T-helper 1 cell treated with Interleukin-12 subunit alpha and Interleukin-12 subunit beta and Interleukin-4 antibody, amounts not matched to agents 30 μg/mL and 1 μg/mL, for 36 hours (primary cell): ENCODE measurements at regions not wholly inside any gene's neighbourhood (a gene's known extent, or its start where the extent isn't known, plus 50 kb on each side); places are given as distances from the start of the nearest gene placed in this dataset.

Experiments
- H3K27ac Mint-ChIP-seq: one replicate; pipeline ENCODE4 v1.8.0; 2021; ENCODE audit warnings: mild to moderate bottlenecking, mixed read lengths
- H3K27me3 Mint-ChIP-seq: one replicate; pipeline ENCODE4 v1.8.0; 2021; ENCODE audit warnings: low read depth, mixed read lengths
- H3K36me3 Mint-ChIP-seq: one replicate; pipeline ENCODE4 v1.8.0; 2021; ENCODE audit warnings: low read depth, mixed read lengths
- H3K4me1 Mint-ChIP-seq: one replicate; pipeline ENCODE4 v1.8.0; 2021; ENCODE audit warnings: low read depth, mixed read lengths
- H3K4me3 Mint-ChIP-seq: one replicate; pipeline ENCODE4 v1.8.0; 2021; ENCODE audit warnings: mild to moderate bottlenecking, moderate library complexity, mixed read lengths
- H3K9me3 Mint-ChIP-seq: one replicate; pipeline ENCODE4 v1.8.0; 2021; ENCODE audit warnings: mixed read lengths

GRCh38 chr20:12012241-12013222, 94.8 kb downstream of the BTBD3 start:
- Mint-ChIP-seq H3K27me3 (no peaks in the 10 kb centered on the region), H3K27ac (no peak overlapping the region), H3K4me1 (no peaks in the 10 kb centered on the region), H3K4me3 (no peak overlapping the region), H3K36me3 (no peaks in the 10 kb centered on the region), H3K9me3 (no peaks in the 10 kb centered on the region)

- H3K4me3 Mint-ChIP-seq, result no peak overlapping the region
- H3K4me1 Mint-ChIP-seq, result no peaks in the 10 kb centered on the region
- no peaks in the 10 kb centered on the region for H3K27me3 Mint-ChIP-seq
- no peaks in the 10 kb centered on the region for H3K9me3 Mint-ChIP-seq
- H3K27ac Mint-ChIP-seq, result no peak overlapping the region
- H3K36me3 Mint-ChIP-seq, result no peaks in the 10 kb centered on the region
These were observed 96.6 kb downstream of the BTBD3 start for GRCh38 chr20:12014276-12014675.

GRCh38 chr20:12014736-12015135, 97.0 kb downstream of the BTBD3 start:
- Mint-ChIP-seq H3K27ac (no peak overlapping the region), H3K27me3 (no peaks in the 10 kb centered on the region), H3K4me1 (no peaks in the 10 kb centered on the region), H3K36me3 (no peaks in the 10 kb centered on the region), H3K4me3 (no peak overlapping the region), H3K9me3 (no peaks in the 10 kb centered on the region)

- no peak overlapping the region for H3K4me3 Mint-ChIP-seq
- H3K4me1 Mint-ChIP-seq, result no peaks in the 10 kb centered on the region
- H3K27ac Mint-ChIP-seq, result no peak overlapping the region
- no peaks in the 10 kb centered on the region for H3K27me3 Mint-ChIP-seq
- no peaks in the 10 kb centered on the region for H3K36me3 Mint-ChIP-seq
- H3K9me3 Mint-ChIP-seq, result no peaks in the 10 kb centered on the region
These were observed 98.6 kb downstream of the BTBD3 start for GRCh38 chr20:12016291-12016690.

GRCh38 chr20:12019715-12020114, 102.0 kb downstream of the BTBD3 start:
- peaks cover 6% of the 10 kb centered on the region for H3K9me3 Mint-ChIP-seq
- H3K4me3 Mint-ChIP-seq, result no peak overlapping the region
- no peak overlapping the region for H3K27ac Mint-ChIP-seq
- no peaks in the 10 kb centered on the region for H3K36me3 Mint-ChIP-seq
- H3K4me1 Mint-ChIP-seq, result no peaks in the 10 kb centered on the region
- no peaks in the 10 kb centered on the region for H3K27me3 Mint-ChIP-seq

GRCh38 chr20:12020846-12021245, 103.2 kb downstream of the BTBD3 start:
- H3K27me3 Mint-ChIP-seq, result no peaks in the 10 kb centered on the region
- H3K9me3 Mint-ChIP-seq, result peaks cover 6% of the 10 kb centered on the region
- no peaks in the 10 kb centered on the region for H3K36me3 Mint-ChIP-seq
- H3K4me3 Mint-ChIP-seq, result no peak overlapping the region
- H3K4me1 Mint-ChIP-seq, result no peaks in the 10 kb centered on the region
- H3K27ac Mint-ChIP-seq, result no peak overlapping the region

- Mint-ChIP-seq H3K27me3 (no peaks in the 10 kb centered on the region), H3K27ac (no peak overlapping the region), H3K9me3 (peaks cover 6% of the 10 kb centered on the region), H3K4me1 (no peaks in the 10 kb centered on the region), H3K4me3 (no peak overlapping the region), H3K36me3 (no peaks in the 10 kb centered on the region)
These were observed 104.4 kb downstream of the BTBD3 start for GRCh38 chr20:12022126-12022525.

- no peaks in the 10 kb centered on the region for H3K36me3 Mint-ChIP-seq
- peaks cover 6% of the 10 kb centered on the region for H3K9me3 Mint-ChIP-seq
- no peak overlapping the region for H3K27ac Mint-ChIP-seq
- no peak overlapping the region for H3K4me3 Mint-ChIP-seq
- no peaks in the 10 kb centered on the region for H3K4me1 Mint-ChIP-seq
- no peaks in the 10 kb centered on the region for H3K27me3 Mint-ChIP-seq
These were observed 105.6 kb downstream of the BTBD3 start for GRCh38 chr20:12023194-12023795.

GRCh38 chr20:12028771-12029170, 111.1 kb downstream of the BTBD3 start:
- Mint-ChIP-seq H3K36me3 (no peaks in the 10 kb centered on the region), H3K4me1 (no peaks in the 10 kb centered on the region), H3K4me3 (no peak overlapping the region), H3K27me3 (no peaks in the 10 kb centered on the region), H3K9me3 (peaks cover 3% of the 10 kb centered on the region), H3K27ac (no peak overlapping the region)

- H3K9me3 Mint-ChIP-seq, result no peaks in the 10 kb centered on the region
- no peaks in the 10 kb centered on the region for H3K36me3 Mint-ChIP-seq
- no peaks in the 10 kb centered on the region for H3K4me1 Mint-ChIP-seq
- H3K4me3 Mint-ChIP-seq, result no peak overlapping the region
- no peaks in the 10 kb centered on the region for H3K27me3 Mint-ChIP-seq
- H3K27ac Mint-ChIP-seq, result no peak overlapping the region
These were observed 112.8 kb downstream of the BTBD3 start for GRCh38 chr20:12030470-12030869.

GRCh38 chr20:12036142-12036541, 118.4 kb downstream of the BTBD3 start:
- Mint-ChIP-seq H3K9me3 (no peaks in the 10 kb centered on the region), H3K4me1 (no peaks in the 10 kb centered on the region), H3K27me3 (no peaks in the 10 kb centered on the region), H3K36me3 (no peaks in the 10 kb centered on the region), H3K27ac (no peak overlapping the region), H3K4me3 (no peak overlapping the region)

- Mint-ChIP-seq H3K36me3 (no peaks in the 10 kb centered on the region), H3K4me1 (no peaks in the 10 kb centered on the region), H3K4me3 (no peak overlapping the region), H3K27me3 (no peaks in the 10 kb centered on the region), H3K27ac (no peak overlapping the region), H3K9me3 (no peaks in the 10 kb centered on the region)
These were observed 119.8 kb downstream of the BTBD3 start for GRCh38 chr20:12037521-12037920.

- H3K27me3 Mint-ChIP-seq, result no peaks in the 10 kb centered on the region
- no peaks in the 10 kb centered on the region for H3K36me3 Mint-ChIP-seq
- H3K4me3 Mint-ChIP-seq, result no peak overlapping the region
- H3K27ac Mint-ChIP-seq, result no peak overlapping the region
- no peaks in the 10 kb centered on the region for H3K4me1 Mint-ChIP-seq
- no peaks in the 10 kb centered on the region for H3K9me3 Mint-ChIP-seq
These were observed 122.6 kb downstream of the BTBD3 start for GRCh38 chr20:12040261-12040660.

- no peak overlapping the region for H3K27ac Mint-ChIP-seq
These were observed 127.3 kb downstream of the BTBD3 start for GRCh38 chr20:12044969-12045368.

GRCh38 chr20:12047838-12048432, 130.2 kb downstream of the BTBD3 start:
- no peaks in the 10 kb centered on the region for H3K4me1 Mint-ChIP-seq
- H3K9me3 Mint-ChIP-seq, result no peaks in the 10 kb centered on the region
- no peaks in the 10 kb centered on the region for H3K27me3 Mint-ChIP-seq
- H3K4me3 Mint-ChIP-seq, result no peak overlapping the region
- no peak overlapping the region for H3K27ac Mint-ChIP-seq
- H3K36me3 Mint-ChIP-seq, result no peaks in the 10 kb centered on the region

More at GRCh38 chr20:12044969-12045368, 127.3 kb downstream of the BTBD3 start:
- Mint-ChIP-seq H3K36me3 (no peaks in the 10 kb centered on the region), H3K9me3 (no peaks in the 10 kb centered on the region), H3K4me3 (no peak overlapping the region), H3K27me3 (no peaks in the 10 kb centered on the region), H3K4me1 (no peaks in the 10 kb centered on the region)
